Sigmoid colon (tissue), 6 donors: ENCODE measurements at regions not wholly inside any gene's neighbourhood (a gene's known extent, or its start where the extent isn't known, plus 50 kb on each side); places are given as distances from the start of the nearest gene placed in this dataset.

Experiments
- DNase-seq: peaks from one replicate; pipeline ENCODE4 v3.0.0-alpha.2; 2019
- H3K27ac ChIP-seq, 4 donors: fragments of 200-600 bp; sonication (generic); one replicate each; pipeline ENCODE4 v1.5.1; 2016 to 2019; ENCODE audit warnings: mild to moderate bottlenecking in 1 of 4
- H3K27me3 ChIP-seq, 3 donors: fragments of 200-600 bp; sonication (generic); one replicate each; pipeline ENCODE4 v1.5.1; 2019; ENCODE audit warnings: mild to moderate bottlenecking in 1 of 3
- H3K36me3 ChIP-seq, 4 donors: fragments of 200-600 bp; sonication (generic); one replicate each; pipeline ENCODE4 v1.5.1; 2016 to 2019
- H3K4me1 ChIP-seq, 4 donors: fragments of 200-600 bp; sonication (generic); one replicate each; pipeline ENCODE4 v1.5.1; 2017 to 2019
- H3K4me3 ChIP-seq, 4 donors: fragments of 200-600 bp; sonication (generic); one replicate each; pipeline ENCODE4 v1.5.1; 2017 to 2019; ENCODE audit warnings: mild to moderate bottlenecking in 2 of 4, moderate library complexity in 1 of 4
- H3K9me3 ChIP-seq, 4 donors: fragments of 200-600 bp in 3 of 4; sonication (generic) in 3 of 4; one replicate each; pipeline versions ENCODE4 v1.5.1 to v1.6.1; 2013 to 2019
- EP300 ChIP-seq, 4 donors: sonication (generic); formaldehyde crosslinking; IDR thresholded peaks; one replicate each; pipeline ENCODE4 v1.6.1; 2017; ENCODE audit warnings: antibody characterized with exemption in 4 of 4
- POLR2A ChIP-seq, 2 donors: fragments of 450-650 bp; IDR thresholded peaks; one replicate each; pipeline ENCODE4 v1.6.1; 2016; ENCODE audit warnings: antibody characterized with exemption in 2 of 2, mild to moderate bottlenecking in 2 of 2, moderate library complexity in 2 of 2
- POLR2AphosphoS5 ChIP-seq, 4 donors: sonication (generic); formaldehyde crosslinking; IDR thresholded peaks; one replicate each; pipeline ENCODE4 v1.6.1; 2017; ENCODE audit warnings: antibody characterized with exemption in 4 of 4
- WGBS, 2 donors: extraction: QIAGEN DNeasy Blood & Tissue Kit; methylation state at CpG; one replicate each; pipeline ENCODE4 v1.1.7; 2013; 5-methylcytosine and 5-hydroxymethylcytosine counted together
- intact Hi-C: fragments of 100-400 bp; cut with DNase I; formaldehyde crosslinking; loops from one replicate; pipeline ENCODE4 v1.15.1; 2023
- TF ChIP-seq, protein P1 (sequence below), 4 experiments: fragments of 450-650 bp in 3 of 4; fragments of 200-600 bp in 1 of 4; IDR thresholded peaks; one replicate each; pipeline ENCODE4 v1.5.1; 2016 to 2019; ENCODE audit warnings: antibody characterized with exemption in 4 of 4, mild to moderate bottlenecking in 3 of 4, moderate library complexity in 2 of 4
- donor health status: healthy with polysubstance abuse.
- donor health status: healthy.

DNA sequence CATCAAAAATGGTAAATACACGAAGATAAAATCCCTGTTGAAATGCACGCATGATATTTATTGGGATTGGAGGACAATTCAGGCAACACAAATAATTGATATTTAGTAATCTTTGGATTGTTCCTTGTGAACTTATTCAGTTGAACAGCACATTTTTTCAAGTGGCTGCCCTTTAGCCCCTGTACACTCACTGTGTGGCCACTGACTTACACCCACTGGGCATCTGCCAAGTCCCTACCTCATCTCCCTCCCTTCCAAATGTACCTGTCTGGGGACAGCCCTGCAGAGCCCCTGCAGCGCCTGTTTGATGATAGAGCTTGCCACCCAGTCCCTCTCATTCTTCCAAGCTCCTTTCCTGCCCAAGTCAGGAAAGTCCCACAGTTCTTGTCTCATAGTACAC is 154.3 kb downstream of the GLUL start:
- Histone ChIP-seq H3K4me1 (no peaks in the 10 kb centered on the region), H3K27ac (no peak overlapping the region), H3K9me3 (no peaks in the 10 kb centered on the region), H3K4me3 (no peak overlapping the region), H3K36me3 (no peaks in the 10 kb centered on the region), H3K27me3 (no peaks in the 10 kb centered on the region)
- no peak for DNase-seq
- TF ChIP-seq POLR2A (IDR thresholded peaks at IDR 0.05) (no peak), POLR2AphosphoS5 (IDR thresholded peaks at IDR 0.05) (no peak), EP300 (IDR thresholded peaks at IDR 0.05) (no peak)
- TF ChIP-seq, protein P1, sequence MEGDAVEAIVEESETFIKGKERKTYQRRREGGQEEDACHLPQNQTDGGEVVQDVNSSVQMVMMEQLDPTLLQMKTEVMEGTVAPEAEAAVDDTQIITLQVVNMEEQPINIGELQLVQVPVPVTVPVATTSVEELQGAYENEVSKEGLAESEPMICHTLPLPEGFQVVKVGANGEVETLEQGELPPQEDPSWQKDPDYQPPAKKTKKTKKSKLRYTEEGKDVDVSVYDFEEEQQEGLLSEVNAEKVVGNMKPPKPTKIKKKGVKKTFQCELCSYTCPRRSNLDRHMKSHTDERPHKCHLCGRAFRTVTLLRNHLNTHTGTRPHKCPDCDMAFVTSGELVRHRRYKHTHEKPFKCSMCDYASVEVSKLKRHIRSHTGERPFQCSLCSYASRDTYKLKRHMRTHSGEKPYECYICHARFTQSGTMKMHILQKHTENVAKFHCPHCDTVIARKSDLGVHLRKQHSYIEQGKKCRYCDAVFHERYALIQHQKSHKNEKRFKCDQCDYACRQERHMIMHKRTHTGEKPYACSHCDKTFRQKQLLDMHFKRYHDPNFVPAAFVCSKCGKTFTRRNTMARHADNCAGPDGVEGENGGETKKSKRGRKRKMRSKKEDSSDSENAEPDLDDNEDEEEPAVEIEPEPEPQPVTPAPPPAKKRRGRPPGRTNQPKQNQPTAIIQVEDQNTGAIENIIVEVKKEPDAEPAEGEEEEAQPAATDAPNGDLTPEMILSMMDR (IDR thresholded peaks at IDR 0.05) = no peak
- 74 to 84% methylated on average over 3 of the region's 3 CpGs for WGBS, 2 donors
- intact Hi-C loops = no loop called here

DNA sequence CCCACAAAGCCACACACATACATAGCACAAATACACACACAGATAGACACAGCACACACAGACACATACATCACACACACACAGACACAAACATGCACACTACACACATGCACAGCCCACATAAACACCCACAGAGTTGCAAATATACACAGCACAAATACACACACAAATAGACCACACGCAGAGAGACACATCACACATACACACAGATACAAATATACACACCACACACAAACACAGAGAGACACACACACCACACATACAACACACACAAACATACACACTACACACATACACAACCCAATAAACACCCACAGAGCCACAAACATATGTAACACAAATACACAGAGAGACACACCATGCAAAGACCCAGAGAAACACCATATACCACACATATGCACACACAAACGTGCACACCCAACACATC is 154.9 kb downstream of the GLUL start:
- intact Hi-C loops = no loop called here
- TF ChIP-seq EP300 (IDR thresholded peaks at IDR 0.05) = no peak
- TF ChIP-seq, protein P1 (IDR thresholded peaks at IDR 0.05) = no peak
- no peak for TF ChIP-seq POLR2AphosphoS5 (IDR thresholded peaks at IDR 0.05)
- TF ChIP-seq POLR2A (IDR thresholded peaks at IDR 0.05) = no peak
- H3K9me3 ChIP-seq = no peaks in the 10 kb centered on the region
- H3K4me1 ChIP-seq = no peaks in the 10 kb centered on the region
- H3K27me3 ChIP-seq = no peaks in the 10 kb centered on the region
- no peak overlapping the region for H3K4me3 ChIP-seq
- 80 to 90% methylated on average over 2 of the region's 2 CpGs for WGBS, 2 donors
- no peaks in the 10 kb centered on the region for H3K36me3 ChIP-seq
- no peak overlapping the region for H3K27ac ChIP-seq
- DNase-seq = no peak

DNA sequence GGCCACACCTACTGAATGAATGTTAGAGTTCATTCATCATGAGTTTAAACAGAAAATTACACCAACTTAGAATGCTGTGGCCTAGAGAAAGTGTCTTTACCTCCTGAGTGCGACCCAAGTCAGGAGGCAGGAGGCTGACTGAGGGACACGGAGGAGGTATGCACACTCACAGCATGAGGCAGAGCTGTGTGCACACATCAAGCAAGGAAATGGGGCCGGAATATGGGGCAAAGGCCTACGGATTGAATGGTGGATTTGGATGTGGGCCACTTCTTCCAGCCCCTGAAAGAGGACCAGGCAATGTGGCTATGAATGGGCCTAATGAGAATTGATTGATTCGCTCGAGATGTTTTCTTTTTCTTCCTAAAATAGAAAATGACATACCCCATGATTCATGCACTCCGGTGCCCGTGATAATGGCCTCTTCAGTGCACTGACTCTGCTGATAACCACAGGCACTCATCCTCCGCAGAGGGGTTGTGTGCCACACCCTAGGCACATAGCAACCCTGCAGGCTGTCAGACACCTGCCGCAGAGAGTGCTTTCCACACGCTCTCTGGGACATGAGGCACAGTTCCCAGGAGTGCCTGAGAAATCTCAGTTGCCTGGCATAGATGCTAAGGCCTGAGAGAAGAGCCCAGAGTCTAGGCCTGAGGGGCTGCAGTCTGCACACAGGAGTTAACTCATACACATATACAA is 155.5 kb downstream of the GLUL start:
- Histone ChIP-seq H3K4me1 (no peaks in the 10 kb centered on the region), H3K36me3 (no peaks in the 10 kb centered on the region), H3K9me3 (no peaks in the 10 kb centered on the region), H3K27me3 (no peaks in the 10 kb centered on the region), H3K4me3 (no peak overlapping the region), H3K27ac (no peak overlapping the region)
- TF ChIP-seq EP300 (IDR thresholded peaks at IDR 0.05) (no peak), POLR2A (IDR thresholded peaks at IDR 0.05) (no peak), POLR2AphosphoS5 (IDR thresholded peaks at IDR 0.05) (no peak)
- TF ChIP-seq, protein P1 (IDR thresholded peaks at IDR 0.05) = no peak
- WGBS, 2 donors = 25 to 68% methylated on average over 11 of the region's 11 CpGs
- intact Hi-C loops = no loop called here
- no peak for DNase-seq

DNA sequence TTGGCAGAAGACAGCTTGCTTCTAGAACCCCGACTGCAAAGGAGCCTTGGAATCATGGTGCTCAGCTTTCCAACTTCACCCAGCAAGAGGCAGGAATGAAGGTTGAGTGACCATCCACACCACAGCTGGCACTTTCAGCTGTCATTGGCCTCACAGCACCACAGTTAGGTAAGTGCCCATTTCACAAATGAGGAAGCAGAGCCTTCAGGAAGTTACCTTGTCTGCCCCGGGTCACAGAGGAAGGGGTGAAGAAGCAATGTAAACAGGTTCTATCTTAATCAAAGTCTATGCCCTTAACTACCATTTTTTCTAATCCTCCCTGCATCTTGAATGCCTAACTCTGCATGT is 156.0 kb downstream of the GLUL start:
- no peak overlapping the region for H3K27ac ChIP-seq
- no peaks in the 10 kb centered on the region for H3K36me3 ChIP-seq
- 39 to 57% methylated on average over 2 of the region's 2 CpGs for WGBS, 2 donors
- intact Hi-C loops = no loop called here
- H3K4me1 ChIP-seq = no peaks in the 10 kb centered on the region
- TF ChIP-seq POLR2A (IDR thresholded peaks at IDR 0.05) = no peak
- TF ChIP-seq, protein P1 (IDR thresholded peaks at IDR 0.05) = no peak
- no peak for TF ChIP-seq POLR2AphosphoS5 (IDR thresholded peaks at IDR 0.05)
- TF ChIP-seq EP300 (IDR thresholded peaks at IDR 0.05) = no peak
- DNase-seq = no peak
- no peaks in the 10 kb centered on the region for H3K27me3 ChIP-seq
- no peaks in the 10 kb centered on the region for H3K9me3 ChIP-seq
- no peak overlapping the region for H3K4me3 ChIP-seq
